ENCODE measurements at regions not wholly inside any gene's neighbourhood (a gene's known extent, or its start where the extent isn't known, plus 50 kb on each side); places are given as distances from the start of the nearest gene placed in this dataset.

DNA sequence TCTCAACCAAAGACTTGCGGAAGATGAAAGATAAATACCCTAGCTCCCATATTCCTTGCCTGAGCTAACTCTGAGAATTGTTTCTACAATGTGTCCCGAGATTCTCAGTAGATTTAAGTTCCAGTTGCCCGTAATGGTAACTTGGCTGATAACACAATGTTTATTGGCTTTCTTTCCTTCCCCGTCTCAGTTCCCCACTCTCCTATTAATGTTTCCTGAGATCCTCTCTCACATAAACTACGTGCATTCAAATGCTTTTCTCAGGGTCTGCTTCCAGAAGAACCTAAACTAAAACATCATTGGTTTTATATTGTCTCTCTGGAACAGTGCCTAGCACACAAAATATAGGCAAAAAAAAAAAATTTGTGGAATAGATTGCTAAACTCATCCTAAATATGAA is 794.2 kb upstream of the ADGRL2 start:
- in situ Hi-C loops (cut with MboI; ENCODE audit: low sequenced_read_pairs, unreplicated experiment) = no loop called here
- DNase-seq (ENCODE audit: low spot score) = no peak
- TF ChIP-seq, protein P1, sequence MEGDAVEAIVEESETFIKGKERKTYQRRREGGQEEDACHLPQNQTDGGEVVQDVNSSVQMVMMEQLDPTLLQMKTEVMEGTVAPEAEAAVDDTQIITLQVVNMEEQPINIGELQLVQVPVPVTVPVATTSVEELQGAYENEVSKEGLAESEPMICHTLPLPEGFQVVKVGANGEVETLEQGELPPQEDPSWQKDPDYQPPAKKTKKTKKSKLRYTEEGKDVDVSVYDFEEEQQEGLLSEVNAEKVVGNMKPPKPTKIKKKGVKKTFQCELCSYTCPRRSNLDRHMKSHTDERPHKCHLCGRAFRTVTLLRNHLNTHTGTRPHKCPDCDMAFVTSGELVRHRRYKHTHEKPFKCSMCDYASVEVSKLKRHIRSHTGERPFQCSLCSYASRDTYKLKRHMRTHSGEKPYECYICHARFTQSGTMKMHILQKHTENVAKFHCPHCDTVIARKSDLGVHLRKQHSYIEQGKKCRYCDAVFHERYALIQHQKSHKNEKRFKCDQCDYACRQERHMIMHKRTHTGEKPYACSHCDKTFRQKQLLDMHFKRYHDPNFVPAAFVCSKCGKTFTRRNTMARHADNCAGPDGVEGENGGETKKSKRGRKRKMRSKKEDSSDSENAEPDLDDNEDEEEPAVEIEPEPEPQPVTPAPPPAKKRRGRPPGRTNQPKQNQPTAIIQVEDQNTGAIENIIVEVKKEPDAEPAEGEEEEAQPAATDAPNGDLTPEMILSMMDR (IDR thresholded peaks at IDR 0.05; ENCODE audit: borderline replicate concordance, control extremely low read depth, extremely low read depth, insufficient read depth, missing control alignments) = no peak

DNA sequence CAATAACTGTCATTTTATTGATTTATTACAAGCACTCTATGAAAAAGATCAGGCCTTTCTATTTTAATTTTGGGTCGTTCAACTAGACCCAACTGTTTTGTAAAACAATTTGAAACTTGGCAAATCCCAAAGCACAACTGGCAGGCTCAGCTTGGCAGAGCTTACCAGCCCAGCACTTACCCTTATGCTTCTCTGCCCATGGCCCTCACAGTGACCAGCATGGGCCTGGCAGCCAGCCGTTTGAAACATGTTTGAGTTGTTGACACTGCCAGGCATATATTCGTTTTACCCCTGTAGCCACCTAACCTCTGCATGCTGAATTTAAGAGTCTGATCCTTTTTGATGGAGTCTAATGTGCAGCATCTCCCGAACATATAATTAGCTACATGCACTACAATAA is 796.7 kb upstream of the ADGRL2 start:
- TF ChIP-seq, protein P1 (IDR thresholded peaks at IDR 0.05; ENCODE audit: borderline replicate concordance, control extremely low read depth, extremely low read depth, insufficient read depth, missing control alignments) = no peak

DNA sequence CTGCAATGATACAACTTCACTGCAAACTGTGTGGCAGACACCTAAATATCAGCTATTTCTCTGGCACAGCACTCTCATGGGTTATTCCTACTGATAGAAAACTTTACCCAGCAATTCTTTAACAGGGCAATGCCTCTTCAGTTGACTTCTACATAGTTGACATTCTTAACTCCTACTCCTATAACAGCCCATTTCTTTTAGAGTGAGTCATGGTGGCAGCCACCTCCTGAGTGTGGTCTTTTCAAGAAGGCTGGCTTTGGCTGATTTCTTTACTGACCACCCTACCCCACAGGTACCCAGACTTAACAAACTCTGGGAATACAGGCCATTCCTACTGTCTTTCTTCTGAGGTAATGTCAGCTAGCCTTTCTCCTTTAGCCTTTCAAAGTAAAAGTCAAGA is 805.8 kb upstream of the ADGRL2 start:
- no peak for DNase-seq (ENCODE audit: low spot score)
- TF ChIP-seq, protein P1 (IDR thresholded peaks at IDR 0.05; ENCODE audit: borderline replicate concordance, control extremely low read depth, extremely low read depth, insufficient read depth, missing control alignments) = no peak
- in situ Hi-C loops (cut with MboI; ENCODE audit: low sequenced_read_pairs, unreplicated experiment) = no loop called here

More for the DNA sequence above, 796.7 kb upstream of the ADGRL2 start:
- no peak for DNase-seq (ENCODE audit: low spot score)
- in situ Hi-C loops (cut with MboI; ENCODE audit: low sequenced_read_pairs, unreplicated experiment) = no loop called here

DNA sequence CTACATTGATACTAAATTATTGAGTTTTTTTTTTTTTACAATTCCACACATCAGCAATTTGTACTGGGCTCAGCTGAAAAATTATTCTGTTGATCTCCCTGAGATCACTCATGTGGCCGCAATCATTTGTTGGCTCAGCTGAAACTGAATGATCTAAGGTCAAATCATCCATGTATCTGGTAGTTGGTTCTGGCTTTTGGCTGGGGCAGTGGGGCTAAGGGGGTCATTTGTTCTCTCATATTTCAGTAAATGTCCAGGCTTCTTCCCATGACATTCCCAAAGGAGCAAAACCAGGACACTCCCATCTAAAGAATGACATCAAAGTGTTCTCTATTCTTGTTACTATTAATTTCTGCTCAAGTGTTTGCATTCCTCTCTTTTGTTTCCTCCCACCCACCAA is 806.7 kb upstream of the ADGRL2 start:
- in situ Hi-C loops (cut with MboI; ENCODE audit: low sequenced_read_pairs, unreplicated experiment) = no loop called here
- TF ChIP-seq, protein P1 (IDR thresholded peaks at IDR 0.05; ENCODE audit: borderline replicate concordance, control extremely low read depth, extremely low read depth, insufficient read depth, missing control alignments) = no peak
- no peak for DNase-seq (ENCODE audit: low spot score)

DNA sequence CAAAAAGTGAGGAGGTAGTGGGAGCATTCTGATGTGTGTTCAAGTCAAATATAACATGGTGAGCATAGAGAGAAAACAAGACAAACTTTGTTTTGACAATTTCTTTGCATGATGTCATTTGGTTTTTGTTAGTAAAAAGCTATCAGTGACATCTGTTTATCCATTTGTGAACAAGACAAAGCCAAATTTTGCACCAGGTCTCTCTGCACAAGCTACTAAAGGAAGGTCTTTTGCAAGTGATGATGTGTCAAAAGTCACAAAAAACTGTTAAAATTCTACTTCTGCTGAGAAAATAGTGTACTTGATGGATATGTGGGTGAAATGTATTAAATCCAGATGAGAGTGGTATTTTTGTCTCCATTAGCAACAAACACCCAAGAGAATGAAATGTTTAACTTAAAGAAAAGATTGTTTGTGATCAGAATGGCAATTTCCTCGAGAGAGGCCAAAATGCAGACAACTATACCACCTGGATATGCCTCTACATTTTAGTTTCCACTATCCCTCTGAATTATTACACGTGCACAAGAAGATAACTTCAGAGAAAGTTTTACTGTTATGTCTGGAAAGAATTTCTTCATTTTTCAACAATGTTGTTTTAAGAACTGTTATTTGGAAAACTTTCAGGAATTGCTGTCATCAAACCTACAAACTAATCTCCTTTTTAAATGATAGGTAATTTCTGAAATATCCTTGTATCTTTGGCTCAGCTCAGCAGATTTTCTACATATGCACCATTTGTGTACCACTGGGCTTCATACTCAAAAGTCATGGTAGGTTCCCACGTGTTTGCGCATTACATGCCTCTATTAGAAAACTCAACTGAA is 807.4 kb upstream of the ADGRL2 start:
- in situ Hi-C loops (cut with MboI; ENCODE audit: low sequenced_read_pairs, unreplicated experiment) = no loop called here
- TF ChIP-seq, protein P1 (IDR thresholded peaks at IDR 0.05; ENCODE audit: borderline replicate concordance, control extremely low read depth, extremely low read depth, insufficient read depth, missing control alignments) = no peak
- DNase-seq (ENCODE audit: low spot score) = no peak

DNA sequence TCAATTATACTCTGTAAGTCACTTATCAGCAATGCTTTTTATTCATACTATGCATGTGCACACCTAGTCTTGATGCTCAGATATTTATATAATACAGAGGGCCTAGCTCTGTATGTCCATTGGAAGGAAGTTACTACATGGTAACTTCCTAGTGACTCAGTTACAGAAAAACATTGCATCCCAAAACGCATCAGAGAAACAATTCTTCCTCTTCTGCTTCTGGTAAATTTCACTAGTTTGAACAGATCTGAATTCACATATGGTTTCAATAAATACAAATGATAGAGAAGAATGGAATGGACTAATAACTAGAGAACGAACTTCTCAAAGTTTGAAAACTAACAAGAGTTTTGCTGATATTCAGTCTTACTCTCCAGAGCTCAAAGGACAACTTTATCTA is 811.3 kb upstream of the ADGRL2 start:
- no peak for DNase-seq (ENCODE audit: low spot score)
- TF ChIP-seq, protein P1 (IDR thresholded peaks at IDR 0.05; ENCODE audit: borderline replicate concordance, control extremely low read depth, extremely low read depth, insufficient read depth, missing control alignments) = no peak
- in situ Hi-C loops (cut with MboI; ENCODE audit: low sequenced_read_pairs, unreplicated experiment) = no loop called here
